Liver (tissue), 8 donors: ENCODE measurements at regions not wholly inside any gene's neighbourhood (a gene's known extent, or its start where the extent isn't known, plus 50 kb on each side); places are given as distances from the start of the nearest gene placed in this dataset.

Experiments
- DNase-seq: peaks from one replicate; pipeline ENCODE4 v3.0.0-alpha.2; 2017; ENCODE audit warnings: low spot score
- H3K27ac ChIP-seq, 2 donors: one replicate each; pipeline ENCODE4 v1.7.0; 2013; ENCODE audit warnings: inconsistent platforms in 2 of 2, low read length in 2 of 2, control low read depth in 1 of 2, low read depth in 1 of 2, mild to moderate bottlenecking in 1 of 2
- H3K27me3 ChIP-seq, 4 donors: one replicate each; pipeline versions ENCODE4 v1.6.1 to v1.7.0; 2013; ENCODE audit warnings: low read length in 3 of 4, inconsistent platforms in 1 of 4, mild to moderate bottlenecking in 1 of 4, moderate library complexity in 1 of 4; ENCODE audit not compliant: control insufficient read depth in 4 of 4, insufficient read depth in 4 of 4
- H3K36me3 ChIP-seq, 4 donors: one replicate each; pipeline versions ENCODE4 v1.6.1 to v1.7.0; 2013; ENCODE audit warnings: low read length in 3 of 4, mild to moderate bottlenecking in 3 of 4, low read depth in 1 of 4, moderate library complexity in 1 of 4; ENCODE audit not compliant: control insufficient read depth in 4 of 4, insufficient read depth in 3 of 4
- H3K4me1 ChIP-seq, 4 donors: one replicate each; pipeline versions ENCODE4 v1.6.1 to v1.7.0; 2013; ENCODE audit warnings: low read length in 3 of 4, mild to moderate bottlenecking in 3 of 4, moderate library complexity in 1 of 4; ENCODE audit not compliant: control insufficient read depth in 4 of 4, insufficient read depth in 4 of 4
- H3K4me3 ChIP-seq, 3 donors: one replicate each; pipeline versions ENCODE4 v1.6.1 to v1.7.0; 2013; ENCODE audit warnings: low read length in 3 of 3, control low read depth in 1 of 3, low read depth in 1 of 3, mild to moderate bottlenecking in 1 of 3
- H3K9ac ChIP-seq, 2 donors: one replicate each; pipeline ENCODE4 v1.7.0; 2013; ENCODE audit warnings: low read length in 2 of 2, mild to moderate bottlenecking in 2 of 2, moderate library complexity in 2 of 2, control low read depth in 1 of 2, low read depth in 1 of 2
- H3K9me3 ChIP-seq, 4 donors: one replicate each; pipeline versions ENCODE4 v1.6.1 to v1.7.0; 2013; ENCODE audit warnings: low read length in 3 of 4; ENCODE audit not compliant: control insufficient read depth in 4 of 4
- ATF3 ChIP-seq: IDR thresholded peaks from 2 replicates; pipeline ENCODE4 v1.6.1; 2016; ENCODE audit warnings: antibody characterized with exemption
- HNF4A ChIP-seq, 2 donors: conservative IDR thresholded peaks; 2 replicates each; pipeline ENCODE4 v1.6.1; 2016; ENCODE audit warnings: antibody characterized with exemption in 2 of 2, mild to moderate bottlenecking in 2 of 2
- HNF4G ChIP-seq: IDR thresholded peaks from 2 replicates; pipeline ENCODE4 v1.6.1; 2016; ENCODE audit warnings: antibody characterized with exemption
- JUND ChIP-seq, 2 donors: IDR thresholded peaks; 2 replicates each; pipeline ENCODE4 v1.6.1; 2016; ENCODE audit warnings: antibody characterized with exemption in 2 of 2
- MAX ChIP-seq: IDR thresholded peaks from 2 replicates; pipeline ENCODE4 v1.6.1; 2016; ENCODE audit warnings: antibody characterized with exemption
- NR2F2 ChIP-seq: IDR thresholded peaks from 2 replicates; pipeline ENCODE4 v1.6.1; 2016; ENCODE audit warnings: antibody characterized with exemption
- RXRA ChIP-seq, 2 donors: IDR thresholded peaks; 2 replicates each; pipeline ENCODE4 v1.6.1; 2017 to 2018; ENCODE audit warnings: antibody characterized with exemption in 2 of 2, mild to moderate bottlenecking in 1 of 2
- SP1 ChIP-seq: IDR thresholded peaks from 2 replicates; pipeline ENCODE4 v1.6.1; 2018; ENCODE audit warnings: antibody characterized with exemption, mild to moderate bottlenecking
- YY1 ChIP-seq: IDR thresholded peaks from 2 replicates; pipeline ENCODE4 v1.6.1; 2016; ENCODE audit warnings: antibody characterized with exemption, mild to moderate bottlenecking
- WGBS: extraction: QIAGEN DNeasy Blood & Tissue Kit; methylation state at CpG from one replicate; pipeline ENCODE4 v1.1.7; 2013; 5-methylcytosine and 5-hydroxymethylcytosine counted together
- TF ChIP-seq, protein P1 (sequence below): fragments of 150-350 bp; IDR thresholded peaks from 2 replicates; pipeline ENCODE4 v1.5.1; 2017; ENCODE audit warnings: improper control_type of control experiment, low read depth, low read length; ENCODE audit not compliant: missing input control
- TF ChIP-seq, protein P2 (sequence below): IDR thresholded peaks from 2 replicates; pipeline ENCODE4 v1.6.1; 2016; ENCODE audit warnings: antibody characterized with exemption, mild to moderate bottlenecking
- TF ChIP-seq, protein P3 (sequence below): IDR thresholded peaks from 2 replicates; pipeline ENCODE4 v1.6.1; 2016; ENCODE audit warnings: antibody characterized with exemption
- donor health status: healthy.
- donor health status: healthy.
- donor health status: healthy.
- donor health status: healthy.
- donor health status: healthy.

DNA sequence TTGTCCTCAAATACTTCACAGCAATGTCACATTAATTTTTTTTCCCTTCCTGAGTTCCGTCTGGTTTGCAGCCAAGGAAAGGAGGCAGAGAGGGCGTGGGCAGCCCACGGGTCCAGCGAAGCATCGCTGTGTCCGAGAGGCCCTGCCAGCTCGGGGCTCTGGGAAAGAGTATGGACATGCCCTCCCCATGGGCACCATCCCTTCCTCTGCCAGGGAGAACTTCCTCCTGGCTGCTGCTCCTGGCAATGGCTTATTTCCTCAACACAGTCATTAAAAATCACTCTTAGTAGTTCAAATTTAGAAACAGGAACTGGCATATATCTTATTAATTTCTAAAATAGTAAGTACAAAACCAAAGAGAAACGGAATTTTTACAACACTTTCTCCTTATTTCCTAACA, 115.4 kb downstream of the RIPK4 start:
- no peak overlapping the region for H3K9ac ChIP-seq
- H3K36me3 ChIP-seq: no peaks in the 10 kb centered on the region
- DNase-seq: no peak
- no peaks in the 10 kb centered on the region for H3K27me3 ChIP-seq
- H3K9me3 ChIP-seq: no peaks in the 10 kb centered on the region
- 58% methylated on average over 8 of the region's 8 CpGs for WGBS
- no peak overlapping the region for H3K27ac ChIP-seq
- H3K4me3 ChIP-seq: no peak overlapping the region
- H3K4me1 ChIP-seq: no peaks in the 10 kb centered on the region
- TF ChIP-seq NR2F2 (no peak), HNF4A (conservative IDR thresholded peaks at IDR 0.05) (no peak), HNF4G (no peak), RXRA (IDR thresholded peaks at IDR 0.05) (no peak), ATF3 (no peak), JUND (IDR thresholded peaks at IDR 0.05) (no peak)
- TF ChIP-seq, protein P1, sequence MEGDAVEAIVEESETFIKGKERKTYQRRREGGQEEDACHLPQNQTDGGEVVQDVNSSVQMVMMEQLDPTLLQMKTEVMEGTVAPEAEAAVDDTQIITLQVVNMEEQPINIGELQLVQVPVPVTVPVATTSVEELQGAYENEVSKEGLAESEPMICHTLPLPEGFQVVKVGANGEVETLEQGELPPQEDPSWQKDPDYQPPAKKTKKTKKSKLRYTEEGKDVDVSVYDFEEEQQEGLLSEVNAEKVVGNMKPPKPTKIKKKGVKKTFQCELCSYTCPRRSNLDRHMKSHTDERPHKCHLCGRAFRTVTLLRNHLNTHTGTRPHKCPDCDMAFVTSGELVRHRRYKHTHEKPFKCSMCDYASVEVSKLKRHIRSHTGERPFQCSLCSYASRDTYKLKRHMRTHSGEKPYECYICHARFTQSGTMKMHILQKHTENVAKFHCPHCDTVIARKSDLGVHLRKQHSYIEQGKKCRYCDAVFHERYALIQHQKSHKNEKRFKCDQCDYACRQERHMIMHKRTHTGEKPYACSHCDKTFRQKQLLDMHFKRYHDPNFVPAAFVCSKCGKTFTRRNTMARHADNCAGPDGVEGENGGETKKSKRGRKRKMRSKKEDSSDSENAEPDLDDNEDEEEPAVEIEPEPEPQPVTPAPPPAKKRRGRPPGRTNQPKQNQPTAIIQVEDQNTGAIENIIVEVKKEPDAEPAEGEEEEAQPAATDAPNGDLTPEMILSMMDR: no peak
- TF ChIP-seq, protein P2, sequence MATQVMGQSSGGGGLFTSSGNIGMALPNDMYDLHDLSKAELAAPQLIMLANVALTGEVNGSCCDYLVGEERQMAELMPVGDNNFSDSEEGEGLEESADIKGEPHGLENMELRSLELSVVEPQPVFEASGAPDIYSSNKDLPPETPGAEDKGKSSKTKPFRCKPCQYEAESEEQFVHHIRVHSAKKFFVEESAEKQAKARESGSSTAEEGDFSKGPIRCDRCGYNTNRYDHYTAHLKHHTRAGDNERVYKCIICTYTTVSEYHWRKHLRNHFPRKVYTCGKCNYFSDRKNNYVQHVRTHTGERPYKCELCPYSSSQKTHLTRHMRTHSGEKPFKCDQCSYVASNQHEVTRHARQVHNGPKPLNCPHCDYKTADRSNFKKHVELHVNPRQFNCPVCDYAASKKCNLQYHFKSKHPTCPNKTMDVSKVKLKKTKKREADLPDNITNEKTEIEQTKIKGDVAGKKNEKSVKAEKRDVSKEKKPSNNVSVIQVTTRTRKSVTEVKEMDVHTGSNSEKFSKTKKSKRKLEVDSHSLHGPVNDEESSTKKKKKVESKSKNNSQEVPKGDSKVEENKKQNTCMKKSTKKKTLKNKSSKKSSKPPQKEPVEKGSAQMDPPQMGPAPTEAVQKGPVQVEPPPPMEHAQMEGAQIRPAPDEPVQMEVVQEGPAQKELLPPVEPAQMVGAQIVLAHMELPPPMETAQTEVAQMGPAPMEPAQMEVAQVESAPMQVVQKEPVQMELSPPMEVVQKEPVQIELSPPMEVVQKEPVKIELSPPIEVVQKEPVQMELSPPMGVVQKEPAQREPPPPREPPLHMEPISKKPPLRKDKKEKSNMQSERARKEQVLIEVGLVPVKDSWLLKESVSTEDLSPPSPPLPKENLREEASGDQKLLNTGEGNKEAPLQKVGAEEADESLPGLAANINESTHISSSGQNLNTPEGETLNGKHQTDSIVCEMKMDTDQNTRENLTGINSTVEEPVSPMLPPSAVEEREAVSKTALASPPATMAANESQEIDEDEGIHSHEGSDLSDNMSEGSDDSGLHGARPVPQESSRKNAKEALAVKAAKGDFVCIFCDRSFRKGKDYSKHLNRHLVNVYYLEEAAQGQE: no peak

DNA sequence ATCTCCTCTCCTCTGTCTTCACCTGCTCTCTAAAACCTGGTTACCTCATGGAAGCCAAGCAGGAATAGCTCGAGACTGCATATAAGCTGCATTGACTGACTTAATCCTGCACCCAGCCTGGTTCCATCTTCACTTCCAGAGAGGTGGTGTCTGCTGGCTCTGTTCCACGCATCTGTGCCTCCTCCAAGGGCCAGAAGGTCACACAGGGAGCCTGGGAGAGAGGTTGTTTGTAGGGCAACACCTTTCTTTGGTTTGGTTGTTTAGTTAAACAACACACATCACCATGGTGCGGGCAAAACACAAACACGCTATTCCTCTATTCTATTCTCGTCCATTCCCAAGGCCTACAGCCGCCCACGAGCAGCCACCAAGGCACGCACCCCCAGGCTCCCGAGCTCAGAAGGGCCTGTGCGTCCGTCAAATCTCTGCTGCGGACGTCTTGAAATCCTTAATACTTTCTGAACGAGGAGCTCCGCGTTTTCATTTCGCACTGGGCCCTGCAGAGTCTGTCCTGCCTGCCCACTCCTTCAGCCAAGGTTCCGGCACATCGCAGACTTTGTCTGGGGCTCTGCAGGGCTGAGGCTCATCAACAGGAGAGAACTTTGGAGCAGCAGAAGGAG, 116.2 kb downstream of the RIPK4 start:
- Histone ChIP-seq H3K9ac (no peak overlapping the region), H3K4me1 (no peaks in the 10 kb centered on the region), H3K27me3 (no peaks in the 10 kb centered on the region), H3K27ac (no peak overlapping the region), H3K9me3 (no peaks in the 10 kb centered on the region), H3K4me3 (no peak overlapping the region), H3K36me3 (no peaks in the 10 kb centered on the region)
- no peak for DNase-seq
- 88% methylated on average over 19 of the region's 19 CpGs for WGBS
- TF ChIP-seq, protein P1: no peak
- TF ChIP-seq SP1 (no peak), HNF4G (no peak), MAX (no peak), YY1 (no peak), HNF4A (conservative IDR thresholded peaks at IDR 0.05) (no peak)
- TF ChIP-seq, protein P3, sequence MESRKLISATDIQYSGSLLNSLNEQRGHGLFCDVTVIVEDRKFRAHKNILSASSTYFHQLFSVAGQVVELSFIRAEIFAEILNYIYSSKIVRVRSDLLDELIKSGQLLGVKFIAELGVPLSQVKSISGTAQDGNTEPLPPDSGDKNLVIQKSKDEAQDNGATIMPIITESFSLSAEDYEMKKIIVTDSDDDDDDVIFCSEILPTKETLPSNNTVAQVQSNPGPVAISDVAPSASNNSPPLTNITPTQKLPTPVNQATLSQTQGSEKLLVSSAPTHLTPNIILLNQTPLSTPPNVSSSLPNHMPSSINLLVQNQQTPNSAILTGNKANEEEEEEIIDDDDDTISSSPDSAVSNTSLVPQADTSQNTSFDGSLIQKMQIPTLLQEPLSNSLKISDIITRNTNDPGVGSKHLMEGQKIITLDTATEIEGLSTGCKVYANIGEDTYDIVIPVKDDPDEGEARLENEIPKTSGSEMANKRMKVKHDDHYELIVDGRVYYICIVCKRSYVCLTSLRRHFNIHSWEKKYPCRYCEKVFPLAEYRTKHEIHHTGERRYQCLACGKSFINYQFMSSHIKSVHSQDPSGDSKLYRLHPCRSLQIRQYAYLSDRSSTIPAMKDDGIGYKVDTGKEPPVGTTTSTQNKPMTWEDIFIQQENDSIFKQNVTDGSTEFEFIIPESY: no peak
